ENCODE measurements at regions not wholly inside any gene's neighbourhood (a gene's known extent, or its start where the extent isn't known, plus 50 kb on each side); places are given as distances from the start of the nearest gene placed in this dataset.
A peak's percentile ranks its signal among the peaks of the same experiment; 100 is the strongest.

DNA sequence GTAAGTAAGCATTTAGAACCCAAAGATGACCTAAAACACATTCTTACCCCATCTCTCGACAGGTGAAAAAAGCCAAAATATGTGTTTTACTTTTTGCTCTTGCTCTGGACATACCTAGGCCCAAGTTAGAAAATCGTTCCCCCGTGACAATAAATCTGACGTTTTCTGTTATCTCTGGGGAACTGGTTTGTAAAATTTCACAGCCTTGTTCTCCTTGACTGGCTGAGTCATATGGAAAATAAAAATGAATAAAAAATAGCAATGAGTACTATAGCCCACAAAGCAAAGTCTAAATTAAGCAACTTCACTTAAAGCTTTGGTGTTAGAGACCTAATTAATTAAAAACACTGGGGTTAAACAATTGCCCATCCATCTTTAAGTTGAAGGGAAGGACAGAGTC is 286.9 kb upstream of the CLINT1 start:
- DNase-seq, result no peak

DNA sequence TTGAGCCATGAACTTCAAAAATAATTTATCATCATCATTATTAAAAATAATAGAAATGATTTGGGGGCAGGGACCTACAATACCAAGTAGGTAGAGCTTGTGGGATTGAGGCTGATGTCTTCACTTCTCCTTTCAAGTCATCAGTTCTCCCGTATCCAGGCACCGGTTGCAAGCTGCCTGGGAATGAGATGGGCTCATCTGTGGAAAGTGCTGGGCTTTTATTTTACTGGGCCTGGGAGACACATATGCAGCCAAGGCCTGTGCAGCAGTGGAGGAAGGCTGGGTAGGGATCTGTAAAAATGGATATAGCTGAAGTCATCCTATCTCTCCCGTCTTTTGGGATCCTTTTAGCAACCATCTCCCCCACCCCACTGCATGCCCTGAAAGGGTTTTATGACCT is 284.1 kb upstream of the CLINT1 start:
- no peak for DNase-seq

DNA sequence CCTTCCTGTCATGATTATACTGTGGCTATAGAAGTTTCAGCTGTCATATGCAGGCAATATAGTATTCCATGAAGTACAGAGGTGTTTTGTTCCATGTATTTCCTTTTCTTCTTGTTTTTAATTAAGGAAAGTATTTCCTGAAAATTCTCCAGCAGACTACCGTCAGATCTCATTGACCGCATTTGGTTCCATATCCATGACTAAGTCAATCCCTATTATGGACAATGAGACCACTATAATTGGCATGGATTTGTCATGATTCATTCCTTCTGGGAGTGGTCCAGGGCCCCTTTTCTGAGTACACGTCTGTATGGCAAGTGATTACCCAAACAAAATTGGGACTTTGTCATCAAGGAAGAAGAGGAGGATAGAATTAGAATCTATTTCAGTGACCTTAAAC is 283.2 kb upstream of the CLINT1 start:
- no peak for DNase-seq

DNA sequence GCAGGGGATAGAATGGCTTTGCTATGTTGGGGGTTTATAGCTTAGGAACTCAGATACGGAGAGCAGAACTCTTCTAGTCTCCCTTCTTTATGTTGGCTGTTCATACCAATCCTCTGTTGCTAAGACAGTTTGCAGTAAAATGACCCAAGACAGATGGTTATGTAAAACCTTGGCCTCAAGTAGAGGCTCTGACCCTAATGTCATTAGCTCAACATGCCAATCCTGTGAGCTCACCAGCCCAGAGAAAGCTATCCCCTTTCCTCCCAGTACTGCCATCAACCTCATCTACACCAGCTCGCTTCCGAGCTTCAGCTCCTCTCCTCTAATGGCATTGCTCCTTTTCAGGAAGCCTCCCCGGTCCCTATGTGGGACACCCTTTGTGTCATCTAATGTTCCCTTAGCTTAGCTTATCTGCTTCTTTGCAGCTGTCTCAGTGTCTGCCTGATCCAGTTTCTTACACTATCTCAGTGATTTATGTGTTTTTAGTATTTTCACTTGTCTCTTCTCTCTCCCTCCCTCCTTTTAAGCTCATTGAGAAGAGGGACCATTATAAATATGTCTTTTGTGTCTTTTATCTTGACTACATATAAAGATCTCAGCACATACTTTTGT is 281.3 kb upstream of the CLINT1 start:
- DNase-seq, result no peak

DNA sequence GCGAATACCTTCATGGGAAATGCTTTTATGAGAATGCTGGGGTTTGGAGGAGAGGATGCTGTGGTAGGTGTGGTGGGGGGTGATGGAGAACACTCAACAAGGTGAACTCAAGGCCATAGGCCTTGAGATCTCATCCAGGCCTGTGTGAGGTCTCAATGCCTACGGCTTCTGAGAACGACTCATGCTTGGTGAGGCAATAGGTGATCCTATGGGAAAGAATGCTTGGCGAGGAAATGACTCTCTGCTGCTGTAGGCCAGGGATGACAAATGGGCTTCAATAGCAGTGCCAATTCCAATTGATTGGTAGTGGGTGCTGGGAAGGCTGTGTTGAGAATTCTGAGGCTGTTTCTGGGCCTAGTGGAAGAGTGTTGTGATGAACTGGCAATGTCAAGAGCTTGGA is 280.2 kb upstream of the CLINT1 start:
- no peak for DNase-seq

DNA sequence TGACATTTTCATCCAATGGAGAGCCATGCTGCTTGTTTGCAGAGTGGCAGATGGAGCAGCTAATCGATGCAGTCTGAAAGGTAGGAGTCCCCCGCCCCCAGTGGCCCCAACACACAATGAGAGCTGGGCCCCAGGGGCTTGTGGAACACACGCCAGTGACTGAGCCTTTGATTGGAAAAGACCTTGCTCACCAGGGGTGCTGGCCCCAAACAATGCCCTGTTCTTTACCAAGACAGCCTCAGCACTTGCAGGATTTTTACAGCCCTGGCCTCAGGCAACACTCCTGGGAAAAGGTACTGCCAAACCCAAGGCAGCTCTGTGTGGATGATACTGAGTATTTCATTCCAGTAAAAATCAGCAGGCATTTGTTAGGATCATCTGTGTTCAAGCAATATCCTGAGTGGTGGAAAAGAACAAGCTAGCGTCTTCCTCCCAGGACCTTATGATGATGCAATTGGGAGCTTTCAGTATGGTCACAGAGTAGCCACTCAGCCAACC is 276.8 kb upstream of the CLINT1 start:
- no peak for DNase-seq

DNA sequence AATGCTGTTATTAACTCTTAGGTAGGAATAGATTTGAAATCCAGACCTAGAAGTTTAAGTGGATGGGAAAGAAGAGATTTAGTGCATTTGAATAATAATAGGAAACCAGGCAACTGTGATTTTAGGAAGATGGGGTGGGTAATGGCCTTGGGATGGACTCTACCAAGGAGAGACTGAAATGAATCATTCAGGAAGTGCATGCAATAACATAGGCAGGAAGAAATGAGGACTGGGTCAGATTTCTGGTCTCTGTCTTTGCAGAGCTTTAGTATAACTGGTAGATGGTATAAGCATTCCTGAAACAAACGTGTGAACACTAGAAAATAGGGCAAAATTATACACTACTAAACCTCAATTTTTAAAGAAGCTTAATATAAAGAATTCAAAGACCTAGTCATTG is 274.4 kb upstream of the CLINT1 start:
- DNase-seq, result no peak

DNA sequence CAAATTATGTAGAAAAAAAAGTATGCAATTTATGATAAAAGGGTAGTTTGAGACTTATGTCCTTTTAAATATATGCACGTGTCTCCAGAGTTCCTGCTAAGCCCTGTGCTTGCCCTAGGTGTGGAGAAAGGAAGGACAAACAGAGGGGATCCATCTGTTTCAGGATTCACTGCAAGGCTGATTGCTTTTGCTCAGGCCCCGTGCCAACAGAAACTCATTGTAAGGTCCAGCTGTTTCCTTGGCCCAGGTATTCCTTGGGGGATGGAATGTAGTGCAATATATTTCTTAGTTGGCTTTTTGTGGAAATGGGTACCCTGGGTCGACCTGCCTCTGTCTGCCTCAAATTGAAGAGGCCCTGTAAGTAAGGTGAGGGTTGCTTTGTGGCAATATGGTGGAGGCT is 268.6 kb upstream of the CLINT1 start:
- DNase-seq, result no peak

DNA sequence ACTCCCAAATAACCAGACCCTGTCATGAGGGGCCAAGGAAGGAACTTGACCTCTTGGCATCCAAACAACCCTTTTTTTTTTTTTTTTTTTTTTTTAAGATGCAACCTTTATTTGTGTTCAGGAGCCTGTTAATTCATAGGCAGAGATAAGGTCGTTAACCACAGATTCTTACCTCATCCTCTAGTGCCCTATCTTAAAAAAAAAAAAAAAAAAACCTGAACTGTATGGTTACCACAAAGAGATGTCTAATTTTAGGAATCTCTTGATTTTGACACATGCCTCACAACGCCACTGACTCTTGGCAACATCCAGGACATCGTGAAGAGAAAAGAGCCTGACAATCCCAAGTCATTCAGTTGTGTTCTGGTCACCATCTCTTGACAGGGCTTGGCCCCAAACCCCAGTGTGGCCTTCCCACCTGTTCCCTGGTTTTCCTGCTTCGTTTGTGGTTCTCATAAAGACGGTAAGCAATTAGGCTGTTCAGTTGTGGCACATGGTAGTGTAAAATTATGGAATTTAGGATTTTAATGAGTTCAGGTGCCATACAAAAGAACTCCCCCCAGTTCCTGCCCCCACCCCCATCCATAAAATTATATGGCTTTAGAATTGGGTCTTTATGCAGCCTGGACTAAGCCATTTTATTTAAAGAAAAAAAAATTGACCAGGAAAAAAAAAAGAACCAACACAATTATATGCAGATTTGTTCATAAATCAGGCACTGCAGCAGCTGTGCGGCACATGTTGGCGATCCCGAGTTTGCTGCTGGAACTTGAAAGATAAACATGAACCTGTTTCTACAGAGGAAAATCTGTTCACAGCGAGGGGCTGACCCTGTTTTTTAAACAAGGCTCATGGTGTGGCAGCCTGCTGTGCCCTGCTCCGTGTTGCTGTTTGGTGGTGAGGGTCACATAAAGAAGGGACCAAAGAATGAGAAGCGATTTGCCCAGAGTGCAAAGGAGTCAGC is 267.8 kb upstream of the CLINT1 start:
- DNase-seq, result no peak

DNA sequence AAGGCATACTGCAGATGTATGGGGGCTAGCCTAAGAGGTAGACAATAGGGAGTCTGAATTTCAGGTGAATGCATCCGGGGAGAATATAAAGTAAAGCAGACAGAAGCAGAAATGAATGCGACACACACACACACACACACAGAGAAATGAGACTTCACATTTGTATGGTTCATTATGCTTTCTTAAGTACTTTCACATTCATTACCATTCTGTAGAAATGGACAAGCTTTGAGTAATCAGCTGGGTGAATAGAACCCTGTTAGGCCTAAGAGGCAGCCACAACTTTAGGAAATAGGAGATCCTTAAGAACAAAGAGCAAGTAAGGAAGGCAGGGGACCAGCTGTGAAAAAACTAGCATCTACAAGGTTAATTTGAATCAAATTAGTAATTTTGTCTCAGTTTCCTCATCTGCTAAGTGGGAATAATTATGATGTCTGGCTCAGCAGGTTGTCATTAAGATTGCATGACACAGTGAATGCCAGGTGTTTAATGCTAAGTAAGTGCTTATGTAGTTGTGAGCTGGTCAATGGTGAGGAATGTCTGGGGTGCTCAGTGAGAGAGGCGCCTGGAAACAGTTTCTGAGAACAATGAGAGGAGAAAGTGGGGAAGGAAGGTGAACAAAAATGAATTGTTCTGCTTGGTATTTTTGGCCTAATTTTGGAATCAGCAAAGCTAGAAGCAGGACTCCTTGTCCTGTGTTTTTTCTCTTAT is 265.8 kb upstream of the CLINT1 start:
- DNase-seq, result no peak

DNA sequence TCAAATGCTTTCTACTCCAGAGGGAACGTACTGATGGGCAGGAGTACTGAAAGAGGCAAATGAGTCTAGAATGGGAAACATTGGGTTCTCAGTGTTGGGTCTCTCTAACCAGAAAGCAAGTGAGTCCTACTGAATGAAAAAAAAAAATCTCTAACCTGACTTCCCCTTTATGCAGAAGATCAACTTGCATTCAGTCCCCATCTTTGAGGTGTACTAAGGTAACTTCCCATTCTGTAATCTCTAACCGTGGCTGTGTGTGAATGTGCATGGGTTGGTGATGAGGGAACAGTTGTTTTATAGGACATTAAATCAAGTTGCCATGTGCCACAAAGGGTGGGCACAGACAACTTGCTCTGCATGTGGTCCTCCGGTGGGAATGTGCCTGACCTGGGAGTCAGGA is 264.6 kb upstream of the CLINT1 start:
- DNase-seq, result no peak

DNA sequence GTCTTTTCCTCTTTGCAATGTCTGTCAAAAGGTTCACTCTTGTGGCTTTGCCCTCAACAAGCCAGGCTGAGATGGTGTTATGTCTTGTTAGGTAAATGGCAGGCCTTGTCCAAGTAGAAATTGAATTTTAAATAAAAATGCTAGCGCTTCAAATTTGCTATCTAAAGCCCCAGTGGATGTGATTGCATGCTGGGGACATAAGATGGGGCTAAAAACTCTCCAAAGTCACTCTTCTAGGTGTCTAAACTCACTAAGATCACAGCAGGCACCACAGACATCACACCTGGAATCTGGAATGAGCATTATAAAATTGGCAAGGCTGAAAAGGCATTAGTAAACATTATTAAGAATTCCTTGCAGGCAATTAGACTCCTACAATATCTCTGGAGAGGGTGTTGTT is 262.7 kb upstream of the CLINT1 start:
- no peak for DNase-seq

DNA sequence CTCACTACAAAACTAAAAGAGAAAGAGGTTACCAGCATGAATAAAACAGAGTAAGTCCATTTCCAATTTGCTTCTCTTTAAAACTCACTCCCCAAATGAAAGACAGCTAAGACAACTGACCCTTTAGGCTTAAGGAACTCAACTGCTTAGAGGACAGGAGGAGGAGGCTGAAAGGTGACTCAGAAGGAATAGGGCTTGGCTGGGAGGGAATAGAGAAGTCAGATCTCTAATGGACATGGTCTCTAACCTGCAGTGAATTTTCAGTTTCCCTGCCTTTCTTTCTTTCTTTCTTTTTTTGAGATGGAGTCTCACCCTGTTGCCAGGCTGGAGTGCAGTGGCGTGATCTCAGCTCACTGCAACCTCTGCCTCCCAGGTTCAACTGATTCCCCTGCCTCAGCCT is 261.8 kb upstream of the CLINT1 start:
- peak in 2 of 3 donors; percentile 20 for DNase-seq

DNA sequence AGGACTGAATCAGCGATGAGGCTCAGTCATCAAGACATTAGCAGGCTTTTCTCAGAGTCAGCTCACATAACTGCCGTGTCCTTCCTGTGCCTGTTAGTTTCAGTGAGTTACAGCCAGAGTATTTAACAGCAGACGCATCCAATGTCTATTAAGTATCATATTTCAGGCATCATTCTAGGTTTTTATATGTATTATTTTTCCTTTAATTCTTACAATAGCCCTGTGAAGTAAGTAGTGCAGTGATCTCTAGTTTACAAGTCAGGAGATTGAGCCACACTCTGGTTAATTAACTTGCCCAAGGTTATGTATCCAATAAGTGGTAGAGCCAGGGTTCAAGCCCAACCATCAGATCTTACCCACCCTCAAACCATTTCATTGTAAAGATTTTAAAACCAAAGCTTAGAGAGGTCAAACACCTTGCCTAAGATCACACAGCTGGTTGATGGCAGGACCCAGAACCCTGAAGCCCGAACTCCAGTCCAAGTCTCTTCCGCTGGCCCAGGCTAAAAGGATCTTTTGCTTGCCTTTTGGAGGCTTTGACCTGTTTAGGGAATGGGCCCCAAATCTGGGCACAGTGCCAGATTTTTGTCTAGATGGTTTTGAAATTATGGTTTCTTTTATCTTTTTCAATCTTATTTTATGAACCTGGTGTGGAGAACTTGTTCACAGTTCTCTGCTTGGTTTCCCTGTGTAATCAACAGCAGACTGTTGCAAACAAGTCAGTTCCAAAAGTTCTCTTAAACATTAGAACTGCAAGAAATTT is 261.2 kb upstream of the CLINT1 start:
- DNase-seq, result no peak

DNA sequence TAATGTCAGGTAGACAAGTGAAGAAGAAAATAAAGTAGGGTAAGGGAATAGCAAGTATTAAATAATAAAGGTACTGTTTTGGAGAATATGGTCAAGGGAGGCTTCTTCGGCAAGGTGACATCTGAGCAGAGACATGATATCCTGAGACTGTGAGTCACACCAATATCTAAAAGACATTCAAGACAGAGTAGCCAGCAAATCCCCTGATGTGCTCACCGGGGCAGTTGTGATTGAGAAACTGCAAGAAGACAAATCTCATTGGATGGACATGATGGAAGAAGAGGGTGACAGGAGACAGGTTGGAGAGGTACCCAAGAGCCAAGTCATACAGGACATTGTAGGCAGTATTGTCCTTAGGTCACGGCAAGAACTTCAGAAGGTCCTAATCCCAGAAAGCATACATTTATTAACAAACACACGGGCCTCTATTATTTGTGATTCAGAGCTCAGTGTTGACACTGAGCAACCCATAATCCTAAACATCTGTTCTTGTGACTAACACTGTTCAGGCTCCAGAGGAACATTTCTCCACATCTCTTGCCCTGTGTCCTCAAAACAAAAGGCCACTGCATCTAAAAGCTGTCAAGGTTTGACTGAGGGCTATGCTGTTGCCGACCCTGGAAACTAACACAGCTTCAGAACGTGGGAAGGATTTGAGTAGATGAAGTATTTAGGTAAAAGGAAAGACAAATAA is 258.7 kb upstream of the CLINT1 start:
- no peak for DNase-seq

DNA sequence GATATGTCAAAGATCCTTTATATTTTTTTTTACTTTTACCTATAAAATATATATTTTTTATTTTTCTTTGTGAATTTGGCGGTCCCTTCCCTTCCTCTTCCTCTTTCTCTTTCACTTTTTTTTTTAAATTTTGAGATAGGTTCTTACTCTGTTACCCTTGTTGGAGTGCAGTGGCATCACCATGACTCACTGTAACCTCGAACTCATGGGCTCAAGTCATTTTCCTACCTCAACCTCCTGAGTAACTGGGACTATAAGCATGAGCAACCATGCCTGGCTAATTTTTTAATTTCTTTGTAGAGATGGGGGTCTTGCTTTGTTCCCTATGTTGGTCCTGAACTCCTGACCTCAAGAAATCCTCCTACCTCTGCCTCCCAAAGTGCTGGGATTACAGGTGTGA is 258.0 kb upstream of the CLINT1 start:
- DNase-seq, result peak in 2 of 3 donors; percentile 29 to 33

DNA sequence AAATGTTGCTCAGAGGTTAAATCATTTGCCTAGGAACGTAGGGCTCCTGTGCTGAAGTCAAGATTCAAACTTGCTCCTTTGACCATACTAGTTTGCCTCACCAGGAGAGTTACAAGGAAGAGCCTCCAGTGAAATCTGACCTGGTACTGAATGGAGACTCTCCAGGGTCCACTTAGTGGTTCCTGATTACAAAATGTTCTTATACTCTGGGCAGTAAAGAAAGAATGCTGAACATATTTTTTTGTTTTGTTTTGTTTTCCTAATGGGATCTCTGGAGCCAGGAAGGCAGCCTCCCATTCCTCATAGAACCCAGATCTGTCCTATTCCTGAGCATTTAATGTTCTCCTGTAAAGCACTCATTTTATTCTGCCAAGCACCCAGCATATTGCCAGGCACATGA is 256.5 kb upstream of the CLINT1 start:
- no peak for DNase-seq

DNA sequence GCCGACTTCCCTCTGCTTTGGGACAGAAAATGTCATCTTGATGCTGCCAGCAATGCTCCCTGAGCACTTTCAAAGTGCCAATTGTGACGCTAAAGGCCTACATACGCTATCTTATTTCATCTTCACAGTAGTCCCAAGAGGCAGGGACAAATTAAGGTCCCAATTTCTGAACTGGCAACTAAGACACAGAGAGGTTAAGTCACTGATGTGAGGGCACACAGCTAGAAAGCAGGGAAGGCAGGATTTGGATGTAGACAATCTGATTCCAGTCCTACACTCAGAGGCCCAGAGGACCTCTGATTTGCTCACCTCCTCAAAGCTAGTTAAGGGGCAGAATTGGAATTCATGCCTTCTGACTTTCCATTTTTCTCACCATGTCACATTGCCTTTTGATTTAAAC is 249.2 kb upstream of the CLINT1 start:
- no peak for DNase-seq

DNA sequence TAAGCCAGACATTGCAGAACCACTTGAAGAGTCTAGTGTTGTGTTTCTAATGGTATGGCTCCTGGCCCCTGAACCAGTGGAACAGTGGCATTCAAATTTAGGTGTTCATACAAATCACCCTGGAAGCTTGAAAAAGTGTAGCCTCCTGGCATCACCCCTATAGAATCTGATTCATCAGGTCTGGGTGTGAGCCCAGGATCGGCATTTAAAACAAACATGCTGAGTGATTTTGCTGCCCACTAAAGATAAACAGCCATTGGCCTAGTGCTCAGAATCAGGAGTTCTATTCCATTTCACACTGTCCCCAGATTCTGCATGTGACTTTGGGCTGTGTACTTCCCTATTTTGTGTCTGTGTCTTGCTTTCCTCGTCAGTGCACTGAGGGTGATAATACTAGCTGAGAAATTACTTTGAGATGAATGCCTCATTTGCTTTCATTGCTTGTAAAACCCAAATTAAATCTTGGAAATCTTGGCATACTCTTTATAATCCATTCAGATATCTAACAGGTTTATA is 241.5 kb upstream of the CLINT1 start:
- peak; percentile 23 to 37 (median 33) for DNase-seq

DNA sequence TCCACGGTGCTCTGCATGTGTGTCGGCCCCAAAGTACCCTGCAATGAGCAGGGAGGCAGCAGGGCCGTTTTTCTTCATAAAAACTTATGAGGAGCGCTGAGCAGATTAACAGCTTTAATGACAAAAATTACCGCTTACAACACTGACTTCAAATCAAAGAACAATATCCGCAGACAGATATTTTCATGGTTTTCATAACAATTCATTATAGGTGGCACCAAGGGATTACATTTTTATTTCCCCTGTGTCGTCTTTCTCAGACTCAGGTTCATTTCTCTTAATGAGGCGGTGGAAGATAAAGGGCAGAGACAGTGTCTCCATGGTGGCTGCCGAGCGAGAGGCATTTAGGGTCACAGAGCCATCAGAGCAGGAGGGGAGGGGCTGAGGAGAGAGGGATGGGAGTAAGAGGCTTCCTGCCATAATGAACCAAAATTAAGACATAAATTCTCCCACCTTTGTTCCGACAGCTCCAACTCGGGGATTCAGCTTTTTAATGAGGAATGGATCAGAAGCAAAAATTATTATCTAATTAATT is 240.7 kb upstream of the CLINT1 start:
- no peak for DNase-seq

DNA sequence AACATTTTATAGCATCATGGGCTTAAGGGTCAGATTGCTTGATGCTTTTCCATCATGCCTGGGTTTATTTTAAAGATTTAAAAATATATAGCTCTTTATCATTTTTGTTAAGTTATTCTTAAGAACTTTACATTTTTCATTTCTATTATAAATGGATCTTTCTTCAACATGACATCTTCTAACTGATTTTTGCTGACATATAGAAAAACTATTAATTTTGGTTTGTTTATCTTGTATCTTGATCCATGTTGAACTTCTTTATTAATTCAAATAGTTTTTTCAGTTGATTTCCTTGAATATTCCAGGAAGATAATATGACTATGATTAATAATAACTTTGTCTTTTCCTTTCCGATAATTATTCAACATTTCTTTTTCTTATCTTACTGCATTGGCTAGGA is 237.9 kb upstream of the CLINT1 start:
- DNase-seq, result no peak

DNA sequence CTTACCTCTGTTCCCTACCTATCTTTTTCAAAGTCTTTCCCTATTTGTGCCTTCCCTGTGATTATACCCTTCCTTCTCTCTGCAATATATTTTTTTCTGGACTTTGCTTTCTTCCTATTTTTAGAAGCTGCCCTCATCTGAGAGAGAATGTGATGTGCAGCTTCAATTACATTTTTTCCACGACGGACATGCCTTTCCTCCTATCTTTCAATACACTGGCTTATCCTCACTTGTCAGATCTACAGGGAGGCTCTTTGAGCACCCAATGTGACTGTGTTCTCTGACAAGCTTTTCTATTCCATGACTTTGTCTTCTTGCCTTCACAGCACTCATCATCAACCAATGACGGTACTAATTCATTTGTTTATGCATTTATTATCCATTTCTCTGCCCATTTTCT is 227.9 kb upstream of the CLINT1 start:
- no peak for DNase-seq

Measured in suppressor macrophage treated with lipopolysaccharide for 1 hour (primary cell).